ENCODE measurements at regions not wholly inside any gene's neighbourhood (a gene's known extent, or its start where the extent isn't known, plus 50 kb on each side); places are given as distances from the start of the nearest gene placed in this dataset.
A peak's percentile ranks its signal among the peaks of the same experiment; 100 is the strongest.
"Not testable (repeated sequence)": the region's sequence is repeated elsewhere in the genome, so short reads cannot be mapped to it uniquely, and the experiment has no call there.

- Mint-ChIP-seq H3K4me1 (no peaks in the 10 kb centered on the region), H3K4me3 (no peak overlapping the region), H3K27me3 (peaks cover 7 to 8% of the 10 kb centered on the region in 2 donors), H3K27ac (no peak overlapping the region), H3K9me3 (peaks cover 0 to 8% (median 0%) of the 10 kb centered on the region in 8 donors), H3K36me3 (no peaks in the 10 kb centered on the region)
- H3K9me3 ChIP-seq (ENCODE audit: control insufficient read depth in 1 of 2, low read length in 2 of 2) = no peaks in the 10 kb centered on the region
- CTCF ChIA-PET (ENCODE audit: partially characterized antibody) = no interaction called here
- no peaks in the 10 kb centered on the region for H3K36me3 ChIP-seq (ENCODE audit: insufficient read depth, low read length)
- intact Hi-C loops (cut with micrococcal nuclease) = no loop called here
- no peaks in the 10 kb centered on the region for H3K4me1 ChIP-seq (ENCODE audit: insufficient read depth, low read length)
- no peaks in the 10 kb centered on the region for H3K27me3 ChIP-seq (ENCODE audit: insufficient read depth, low read length)
- H3K27ac ChIP-seq (ENCODE audit: low read depth, low read length) = no peak overlapping the region
- H3K4me3 ChIP-seq (ENCODE audit: low read length in 2 of 2) = no peak overlapping the region
- POLR2A ChIA-PET (ENCODE audit: partially characterized antibody) = no interaction called here
- DNase-seq = no peak
These were observed 68.2 kb downstream of the ATP23 start for GRCh38 chr12:58009405-58010195.

- no peak overlapping the region for H3K4me3 ChIP-seq (ENCODE audit: low read length in 2 of 2)
- peaks cover 0 to 8% (median 0%) of the 10 kb centered on the region in 8 donors for H3K9me3 Mint-ChIP-seq
- H3K4me1 Mint-ChIP-seq = no peaks in the 10 kb centered on the region
- H3K4me1 ChIP-seq (ENCODE audit: insufficient read depth, low read length) = no peaks in the 10 kb centered on the region
- no peak for DNase-seq
- no peaks in the 10 kb centered on the region for H3K27me3 ChIP-seq (ENCODE audit: insufficient read depth, low read length)
- no peak overlapping the region for H3K4me3 Mint-ChIP-seq
- ChIA-PET CTCF (ENCODE audit: partially characterized antibody) (no interaction called here), POLR2A (ENCODE audit: partially characterized antibody) (no interaction called here)
- intact Hi-C loops (cut with micrococcal nuclease) = no loop called here
- peaks cover 2 to 3% of the 10 kb centered on the region in 2 donors for H3K27me3 Mint-ChIP-seq
- no peak overlapping the region for H3K27ac ChIP-seq (ENCODE audit: low read depth, low read length)
- H3K36me3 Mint-ChIP-seq = no peaks in the 10 kb centered on the region
- H3K36me3 ChIP-seq (ENCODE audit: insufficient read depth, low read length) = no peaks in the 10 kb centered on the region
- H3K27ac Mint-ChIP-seq = no peak overlapping the region
- no peaks in the 10 kb centered on the region for H3K9me3 ChIP-seq (ENCODE audit: control insufficient read depth in 1 of 2, low read length in 2 of 2)
These were observed 70.3 kb downstream of the ATP23 start for GRCh38 chr12:58011676-58012075.

DNA sequence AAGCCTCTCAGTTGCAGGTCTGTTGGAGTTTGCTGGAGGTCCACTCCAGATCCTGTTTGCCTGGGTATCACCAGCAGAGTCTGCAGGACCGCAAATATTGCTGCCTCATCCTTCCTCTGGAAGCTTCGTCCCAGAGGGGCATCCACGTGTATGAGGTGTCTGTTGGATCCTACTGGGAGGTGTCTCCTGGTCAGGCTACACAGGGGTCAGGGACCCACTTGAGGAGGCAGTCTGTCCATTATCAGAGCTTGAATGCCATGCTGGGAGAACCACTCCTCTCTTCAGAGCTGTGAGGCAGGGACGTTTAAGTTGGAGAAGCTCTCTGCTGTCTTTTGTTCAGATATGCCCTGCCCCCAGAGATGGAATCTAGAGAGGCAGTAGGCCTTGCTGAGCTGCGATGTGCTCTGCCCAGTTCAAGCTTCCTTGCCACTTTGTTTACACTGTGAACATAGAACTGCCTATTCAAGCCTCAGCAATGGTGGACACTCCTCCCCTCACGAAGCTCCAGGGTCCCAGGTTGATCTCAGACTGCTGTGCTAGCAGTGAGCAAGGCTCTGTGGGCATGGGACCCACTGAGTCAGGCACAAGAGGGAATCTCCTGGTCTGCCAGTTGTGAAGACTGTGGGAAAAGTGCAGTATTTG is 81.1 kb downstream of the ATP23 start:
- H3K9me3 Mint-ChIP-seq = peaks cover 11 to 38% (median 27%) of the 10 kb centered on the region in 8 donors
- intact Hi-C loops (cut with micrococcal nuclease); CTCF ChIA-PET (ENCODE audit: partially characterized antibody): not testable (repeated sequence)

GRCh38 chr12:58025431-58025830 is 84.1 kb downstream of the ATP23 start:
- H3K4me1 Mint-ChIP-seq = no peaks in the 10 kb centered on the region
- Histone ChIP-seq H3K27ac (ENCODE audit: low read depth, low read length) (no peak overlapping the region), H3K36me3 (ENCODE audit: insufficient read depth, low read length) (no peaks in the 10 kb centered on the region), H3K27me3 (ENCODE audit: insufficient read depth, low read length) (no peaks in the 10 kb centered on the region), H3K4me1 (ENCODE audit: insufficient read depth, low read length) (no peaks in the 10 kb centered on the region), H3K4me3 (ENCODE audit: low read length in 2 of 2) (no peak overlapping the region), H3K9me3 (ENCODE audit: control insufficient read depth in 1 of 2, low read length in 2 of 2) (no peaks in the 10 kb centered on the region)
- ChIA-PET CTCF (ENCODE audit: partially characterized antibody) (no interaction called here), POLR2A (ENCODE audit: partially characterized antibody) (no interaction called here)
- H3K4me3 Mint-ChIP-seq = no peak overlapping the region
- H3K27ac Mint-ChIP-seq = peak overlapping the region in 1 of 7 donors; percentile 51
- no peaks in the 10 kb centered on the region for H3K36me3 Mint-ChIP-seq
- peaks cover 4 to 33% (median 19%) of the 10 kb centered on the region in 8 donors for H3K9me3 Mint-ChIP-seq
- no peak for DNase-seq
- intact Hi-C loops (cut with micrococcal nuclease) = no loop called here
- H3K27me3 Mint-ChIP-seq = peaks cover 14 to 16% of the 10 kb centered on the region in 2 donors

More for the DNA sequence above, 81.1 kb downstream of the ATP23 start:
- peaks cover 8 to 17% of the 10 kb centered on the region in 2 donors for H3K27me3 Mint-ChIP-seq
- H3K27ac ChIP-seq (ENCODE audit: low read depth, low read length); H3K4me3 ChIP-seq (ENCODE audit: low read length in 2 of 2); H3K27me3 ChIP-seq (ENCODE audit: insufficient read depth, low read length); H3K9me3 ChIP-seq (ENCODE audit: control insufficient read depth in 1 of 2, low read length in 2 of 2); H3K27ac Mint-ChIP-seq; H3K36me3 ChIP-seq (ENCODE audit: insufficient read depth, low read length); H3K36me3 Mint-ChIP-seq; DNase-seq; H3K4me3 Mint-ChIP-seq; POLR2A ChIA-PET (ENCODE audit: partially characterized antibody); H3K4me1 ChIP-seq (ENCODE audit: insufficient read depth, low read length); H3K4me1 Mint-ChIP-seq: not testable (repeated sequence)

DNA sequence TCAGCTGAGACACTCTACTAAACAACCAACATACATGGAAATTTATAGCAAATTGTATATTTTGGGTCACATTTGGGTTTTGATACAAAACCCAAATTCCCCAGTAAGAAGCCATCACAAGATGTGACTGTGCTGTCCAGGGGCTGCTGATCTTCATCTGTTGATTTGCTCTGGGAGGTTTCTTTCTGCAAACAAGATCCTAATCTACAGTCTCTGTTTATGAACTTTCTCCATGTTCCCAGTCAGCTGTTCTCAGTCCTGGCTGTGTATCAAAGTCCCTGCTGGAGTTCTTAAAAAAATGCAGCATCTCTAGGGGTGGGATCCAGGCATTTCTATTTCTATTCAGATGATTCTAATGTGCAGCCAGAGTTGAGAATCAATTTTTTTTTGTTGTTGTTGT is 85.1 kb downstream of the ATP23 start:
- intact Hi-C loops (cut with micrococcal nuclease) = no loop called here
- CTCF ChIA-PET (ENCODE audit: partially characterized antibody) = no interaction called here
- no peaks in the 10 kb centered on the region for H3K4me1 Mint-ChIP-seq

DNA sequence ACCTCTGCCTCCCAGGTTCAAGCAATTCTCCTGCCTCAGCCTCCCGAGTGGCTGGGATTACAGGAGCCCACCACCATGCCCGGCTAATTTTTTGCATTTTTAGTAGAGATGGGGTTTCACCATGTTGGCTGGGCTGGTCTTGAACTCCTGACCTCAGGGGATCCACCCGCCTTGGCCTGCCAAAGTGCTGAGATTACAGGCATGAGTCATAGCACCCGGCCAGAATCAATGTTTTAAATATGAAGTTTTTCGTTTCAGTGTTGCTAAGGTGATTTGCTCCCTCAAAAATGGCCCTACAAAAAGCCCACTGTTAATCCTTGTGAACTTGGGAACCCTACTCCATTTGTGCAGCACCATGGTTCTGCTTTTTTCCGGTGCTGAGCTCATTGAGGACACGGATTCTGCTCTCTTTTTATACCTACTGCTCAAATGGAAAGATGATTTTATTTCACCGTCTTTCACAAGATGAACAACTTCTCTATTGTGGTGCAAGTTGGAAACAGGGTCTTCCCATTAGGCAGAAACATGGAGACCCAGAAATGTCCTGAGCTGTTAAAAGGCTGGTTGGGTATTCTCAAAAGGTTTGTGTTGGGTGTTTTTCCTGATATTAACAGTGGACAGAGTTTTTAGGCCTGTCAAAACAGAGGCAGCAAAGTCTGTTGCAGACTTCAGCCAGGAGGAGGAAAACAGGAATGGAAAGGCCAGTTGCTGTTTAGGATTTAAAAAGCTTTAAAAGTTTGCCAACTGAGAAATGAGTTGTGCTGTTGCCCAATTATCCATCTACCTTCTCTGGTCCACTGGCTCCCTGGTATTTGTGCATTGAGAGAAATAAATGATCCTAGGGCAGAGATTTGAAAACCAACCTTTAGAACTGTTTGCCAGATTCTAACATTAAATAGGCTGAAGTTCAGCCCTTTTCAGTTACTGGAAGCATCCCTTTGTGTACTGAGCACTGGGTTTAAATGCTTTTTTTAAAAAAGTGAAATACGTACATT is 85.8 kb downstream of the ATP23 start:
- POLR2A ChIA-PET (ENCODE audit: partially characterized antibody) = no interaction called here
- intact Hi-C loops (cut with micrococcal nuclease) = no loop called here
- H3K27me3 ChIP-seq (ENCODE audit: insufficient read depth, low read length) = no peaks in the 10 kb centered on the region
- CTCF ChIA-PET (ENCODE audit: partially characterized antibody) = no interaction called here
- Mint-ChIP-seq H3K27me3 (peaks cover 6 to 8% of the 10 kb centered on the region in 2 donors), H3K4me1 (no peaks in the 10 kb centered on the region), H3K36me3 (no peaks in the 10 kb centered on the region), H3K27ac (no peak overlapping the region), H3K9me3 (peaks cover 0 to 38% (median 16%) of the 10 kb centered on the region in 8 donors), H3K4me3 (no peak overlapping the region)
- H3K9me3 ChIP-seq (ENCODE audit: control insufficient read depth in 1 of 2, low read length in 2 of 2) = peaks cover 0 to 3% of the 10 kb centered on the region in 2 donors
- H3K4me3 ChIP-seq (ENCODE audit: low read length in 2 of 2) = no peak overlapping the region
- DNase-seq = no peak
- H3K36me3 ChIP-seq (ENCODE audit: insufficient read depth, low read length) = no peaks in the 10 kb centered on the region
- H3K4me1 ChIP-seq (ENCODE audit: insufficient read depth, low read length) = no peaks in the 10 kb centered on the region
- H3K27ac ChIP-seq (ENCODE audit: low read depth, low read length) = no peak overlapping the region

More for the DNA sequence above, 85.1 kb downstream of the ATP23 start:
- Histone ChIP-seq H3K4me1 (ENCODE audit: insufficient read depth, low read length) (no peaks in the 10 kb centered on the region), H3K4me3 (ENCODE audit: low read length in 2 of 2) (no peak overlapping the region), H3K27ac (ENCODE audit: low read depth, low read length) (no peak overlapping the region), H3K36me3 (ENCODE audit: insufficient read depth, low read length) (no peaks in the 10 kb centered on the region), H3K9me3 (ENCODE audit: control insufficient read depth in 1 of 2, low read length in 2 of 2) (peaks cover 0 to 3% of the 10 kb centered on the region in 2 donors), H3K27me3 (ENCODE audit: insufficient read depth, low read length) (no peaks in the 10 kb centered on the region)
- Mint-ChIP-seq H3K27ac (no peak overlapping the region), H3K9me3 (peaks cover 0 to 36% (median 16%) of the 10 kb centered on the region in 8 donors), H3K27me3 (peaks cover 9 to 12% of the 10 kb centered on the region in 2 donors), H3K36me3 (no peaks in the 10 kb centered on the region), H3K4me3 (no peak overlapping the region)
- no peak for DNase-seq
- POLR2A ChIA-PET (ENCODE audit: partially characterized antibody) = no interaction called here

DNA sequence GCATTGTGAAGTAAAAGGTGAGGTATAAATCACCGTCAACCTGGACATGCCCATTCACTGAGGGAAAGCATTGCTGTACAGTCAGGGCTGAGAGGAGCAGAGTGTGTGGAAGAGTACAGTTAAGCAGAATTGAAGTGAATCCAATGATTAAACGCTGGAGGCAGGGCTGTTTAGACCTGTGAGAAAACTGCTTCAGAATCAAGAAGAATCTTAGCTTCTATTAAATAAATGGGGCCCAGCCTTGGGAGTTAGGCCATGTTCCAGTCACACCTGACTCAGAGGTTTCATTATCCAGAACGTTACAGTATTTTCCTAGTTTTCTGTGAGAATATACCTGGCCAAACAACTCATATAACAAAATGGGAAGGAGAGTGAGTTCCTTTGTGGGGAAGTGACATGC is 86.9 kb downstream of the ATP23 start:
- POLR2A ChIA-PET (ENCODE audit: partially characterized antibody) = no interaction called here

More for the DNA sequence above, 86.9 kb downstream of the ATP23 start:
- no peak overlapping the region for H3K4me3 ChIP-seq (ENCODE audit: low read length in 2 of 2)
- peaks cover 0 to 49% (median 23%) of the 10 kb centered on the region in 8 donors for H3K9me3 Mint-ChIP-seq
- no peak overlapping the region for H3K27ac ChIP-seq (ENCODE audit: low read depth, low read length)
- no peak overlapping the region for H3K4me3 Mint-ChIP-seq
- no peaks in the 10 kb centered on the region for H3K36me3 ChIP-seq (ENCODE audit: insufficient read depth, low read length)
- no peak overlapping the region for H3K27ac Mint-ChIP-seq
- CTCF ChIA-PET (ENCODE audit: partially characterized antibody) = no interaction called here
- H3K4me1 Mint-ChIP-seq = no peaks in the 10 kb centered on the region
- no peaks in the 10 kb centered on the region for H3K36me3 Mint-ChIP-seq
- intact Hi-C loops (cut with micrococcal nuclease) = no loop called here
- H3K9me3 ChIP-seq (ENCODE audit: control insufficient read depth in 1 of 2, low read length in 2 of 2) = peaks cover 0 to 3% of the 10 kb centered on the region in 2 donors
- H3K27me3 ChIP-seq (ENCODE audit: insufficient read depth, low read length) = no peaks in the 10 kb centered on the region
- H3K27me3 Mint-ChIP-seq = peaks cover 8% of the 10 kb centered on the region in 2 donors
- no peaks in the 10 kb centered on the region for H3K4me1 ChIP-seq (ENCODE audit: insufficient read depth, low read length)
- DNase-seq = no peak

Measured in CD4-positive, alpha-beta memory T cell (primary cell).